Activated T-cell treated with anti-CD3 and anti-CD28 coated beads, Interleukin-2, amount 50 U/mL, for 48 hours (primary cell): ENCODE measurements at regions not wholly inside any gene's neighbourhood (a gene's known extent, or its start where the extent isn't known, plus 50 kb on each side); places are given as distances from the start of the nearest gene placed in this dataset.
A peak's percentile ranks its signal among the peaks of the same experiment; 100 is the strongest.
"Not testable (repeated sequence)": the region's sequence is repeated elsewhere in the genome, so short reads cannot be mapped to it uniquely, and the experiment has no call there.

Experiments
- DNase-seq, 2 experiments: peaks; one replicate each; pipeline ENCODE4 v3.0.0-alpha.2; 2020

GRCh38 chr5:148708854-148709253 is 54.5 kb upstream of the HTR4 start:
- DNase-seq: no peak

GRCh38 chr5:148711961-148712360 is 57.6 kb upstream of the HTR4 start:
- DNase-seq: no peak

- DNase-seq: no peak
These were observed 59.6 kb upstream of the HTR4 start for GRCh38 chr5:148713735-148714508.

- DNase-seq: no peak
These were observed 62.4 kb upstream of the HTR4 start for GRCh38 chr5:148716716-148717115.

GRCh38 chr5:148717668-148718067 is 63.3 kb upstream of the HTR4 start:
- DNase-seq: no peak

- DNase-seq: no peak
These were observed 65.3 kb upstream of the HTR4 start for GRCh38 chr5:148719605-148720004.

- DNase-seq: no peak
These were observed 65.9 kb upstream of the HTR4 start for GRCh38 chr5:148720257-148720656.

- DNase-seq: no peak
These were observed 68.8 kb upstream of the HTR4 start for GRCh38 chr5:148723143-148723542.

- no peak for DNase-seq
These were observed 71.3 kb upstream of the HTR4 start for GRCh38 chr5:148725675-148726074.

GRCh38 chr5:148729182-148729581 is 74.9 kb upstream of the HTR4 start:
- no peak for DNase-seq

- DNase-seq: no peak
These were observed 75.9 kb upstream of the HTR4 start for GRCh38 chr5:148730270-148730669.

- peak; percentile 66 to 68 for DNase-seq
These were observed 76.9 kb upstream of the HTR4 start for GRCh38 chr5:148730942-148731898.

- no peak for DNase-seq
These were observed 78.4 kb upstream of the HTR4 start for GRCh38 chr5:148732692-148733091.

- DNase-seq: peak; percentile 71 to 73
These were observed 79.5 kb upstream of the HTR4 start for GRCh38 chr5:148733601-148734438.

- DNase-seq: no peak
These were observed 80.2 kb upstream of the HTR4 start for GRCh38 chr5:148734518-148734917.

- no peak for DNase-seq
These were observed 81.0 kb upstream of the HTR4 start for GRCh38 chr5:148735301-148735835.

- no peak for DNase-seq
These were observed 84.7 kb upstream of the HTR4 start for GRCh38 chr5:148739023-148739422.

GRCh38 chr5:148739524-148739923 is 85.2 kb upstream of the HTR4 start:
- no peak for DNase-seq

GRCh38 chr5:148740079-148740858 is 85.9 kb upstream of the HTR4 start:
- DNase-seq: no peak

- DNase-seq: no peak
These were observed 85.3 kb upstream of the ADRB2 start for GRCh38 chr5:148740966-148741742.

- DNase-seq: not testable (repeated sequence)
These were observed 84.6 kb upstream of the ADRB2 start for GRCh38 chr5:148741766-148742165.
